ENCODE measurements at regions not wholly inside any gene's neighbourhood (a gene's known extent, or its start where the extent isn't known, plus 50 kb on each side); places are given as distances from the start of the nearest gene placed in this dataset.

- no peak for TF ChIP-seq CTCF (conservative IDR thresholded peaks at IDR 0.05; ENCODE audit: low read depth, low read length)
- Histone ChIP-seq H3K79me2 (ENCODE audit: insufficient read depth, low read depth) (no peaks in the 10 kb centered on the region), H4K20me1 (ENCODE audit: insufficient read depth) (no peaks in the 10 kb centered on the region), H3K4me1 (ENCODE audit: low read depth, poor library complexity, severe bottlenecking) (no peaks in the 10 kb centered on the region), H3K36me3 (ENCODE audit: insufficient read depth) (no peaks in the 10 kb centered on the region), H2AFZ (ENCODE audit: low read depth) (no peak overlapping the region), H3K4me2 (no peak overlapping the region), H3K27me3 (ENCODE audit: insufficient read depth, low read depth) (no peaks in the 10 kb centered on the region), H3K4me3 (IDR thresholded peaks at IDR 0.05; ENCODE audit: insufficient read depth, low read depth, low read length) (no peak overlapping the region), H3K9ac (no peak overlapping the region), H3K27ac (no peak overlapping the region)
Observed at GRCh38 chr2:158025255-158025996, 76.2 kb upstream of the UPP2 start.

GRCh38 chr2:158024288-158024898 is 77.3 kb upstream of the UPP2 start:
- H4K20me1 ChIP-seq (ENCODE audit: insufficient read depth) = no peaks in the 10 kb centered on the region
- H3K4me1 ChIP-seq (ENCODE audit: low read depth, poor library complexity, severe bottlenecking) = peaks cover 3% of the 10 kb centered on the region
- no peaks in the 10 kb centered on the region for H3K27me3 ChIP-seq (ENCODE audit: insufficient read depth, low read depth)
- H2AFZ ChIP-seq (ENCODE audit: low read depth) = no peak overlapping the region; the same call in 1 of the 2 replicates
- peak; percentile 99 for TF ChIP-seq CTCF (conservative IDR thresholded peaks at IDR 0.05; ENCODE audit: low read depth, low read length)
- no peak overlapping the region for H3K4me2 ChIP-seq
- H3K4me3 ChIP-seq (IDR thresholded peaks at IDR 0.05; ENCODE audit: insufficient read depth, low read depth, low read length) = no peak overlapping the region
- H3K79me2 ChIP-seq (ENCODE audit: insufficient read depth, low read depth) = no peaks in the 10 kb centered on the region
- H3K36me3 ChIP-seq (ENCODE audit: insufficient read depth) = no peaks in the 10 kb centered on the region
- no peak overlapping the region for H3K27ac ChIP-seq
- H3K9ac ChIP-seq = no peak overlapping the region

- no peak for TF ChIP-seq CTCF (conservative IDR thresholded peaks at IDR 0.05; ENCODE audit: low read depth, low read length)
- H3K27me3 ChIP-seq (ENCODE audit: insufficient read depth, low read depth) = no peaks in the 10 kb centered on the region
- H3K9ac ChIP-seq = no peak overlapping the region
- no peaks in the 10 kb centered on the region for H3K79me2 ChIP-seq (ENCODE audit: insufficient read depth, low read depth)
- peaks cover 3% of the 10 kb centered on the region for H3K4me1 ChIP-seq (ENCODE audit: low read depth, poor library complexity, severe bottlenecking)
- no peaks in the 10 kb centered on the region for H4K20me1 ChIP-seq (ENCODE audit: insufficient read depth)
- H3K36me3 ChIP-seq (ENCODE audit: insufficient read depth) = no peaks in the 10 kb centered on the region
- H3K4me2 ChIP-seq = no peak overlapping the region
- no peak overlapping the region for H2AFZ ChIP-seq (ENCODE audit: low read depth)
- no peak overlapping the region for H3K27ac ChIP-seq
- H3K4me3 ChIP-seq (IDR thresholded peaks at IDR 0.05; ENCODE audit: insufficient read depth, low read depth, low read length) = no peak overlapping the region
Observed at GRCh38 chr2:158022888-158023287, 78.8 kb upstream of the UPP2 start.

GRCh38 chr2:158021226-158021625 is 80.5 kb upstream of the UPP2 start:
- H3K4me2 ChIP-seq = no peak overlapping the region
- H3K27ac ChIP-seq = no peak overlapping the region
- H2AFZ ChIP-seq (ENCODE audit: low read depth) = no peak overlapping the region
- no peak overlapping the region for H3K9ac ChIP-seq
- no peak for TF ChIP-seq CTCF (conservative IDR thresholded peaks at IDR 0.05; ENCODE audit: low read depth, low read length)
- H4K20me1 ChIP-seq (ENCODE audit: insufficient read depth) = no peaks in the 10 kb centered on the region
- no peaks in the 10 kb centered on the region for H3K36me3 ChIP-seq (ENCODE audit: insufficient read depth)
- H3K27me3 ChIP-seq (ENCODE audit: insufficient read depth, low read depth) = no peaks in the 10 kb centered on the region
- no peaks in the 10 kb centered on the region for H3K79me2 ChIP-seq (ENCODE audit: insufficient read depth, low read depth)
- no peak overlapping the region for H3K4me3 ChIP-seq (IDR thresholded peaks at IDR 0.05; ENCODE audit: insufficient read depth, low read depth, low read length)
- peaks cover 3% of the 10 kb centered on the region for H3K4me1 ChIP-seq (ENCODE audit: low read depth, poor library complexity, severe bottlenecking)
